ENCODE measurements at regions not wholly inside any gene's neighbourhood (a gene's known extent, or its start where the extent isn't known, plus 50 kb on each side); places are given as distances from the start of the nearest gene placed in this dataset.

DNA sequence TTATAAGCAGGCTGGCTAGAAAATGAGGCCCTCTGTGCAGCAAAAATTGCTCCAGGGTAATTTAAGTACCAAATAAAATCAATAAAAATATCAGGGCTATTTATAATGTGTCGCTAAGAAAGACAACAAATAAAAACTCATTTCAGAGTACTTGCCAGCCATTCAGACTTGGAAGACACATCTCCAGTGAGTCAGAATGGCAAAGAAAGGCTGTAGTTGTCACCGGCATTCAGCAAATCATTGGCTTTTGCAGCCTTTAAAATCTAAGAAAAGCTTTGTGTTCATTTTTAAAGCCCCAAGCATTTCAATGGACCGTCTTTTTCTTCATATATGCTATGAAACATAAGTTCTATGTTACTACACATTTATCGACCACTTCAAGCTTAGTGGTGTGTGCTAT, 141.1 kb upstream of the HNMT start:
- intact Hi-C loops (cut with micrococcal nuclease) = no loop called here

- intact Hi-C loops (cut with micrococcal nuclease) = no loop called here
Observed at GRCh38 chr2:137824501-137824900, 139.8 kb upstream of the HNMT start.

DNA sequence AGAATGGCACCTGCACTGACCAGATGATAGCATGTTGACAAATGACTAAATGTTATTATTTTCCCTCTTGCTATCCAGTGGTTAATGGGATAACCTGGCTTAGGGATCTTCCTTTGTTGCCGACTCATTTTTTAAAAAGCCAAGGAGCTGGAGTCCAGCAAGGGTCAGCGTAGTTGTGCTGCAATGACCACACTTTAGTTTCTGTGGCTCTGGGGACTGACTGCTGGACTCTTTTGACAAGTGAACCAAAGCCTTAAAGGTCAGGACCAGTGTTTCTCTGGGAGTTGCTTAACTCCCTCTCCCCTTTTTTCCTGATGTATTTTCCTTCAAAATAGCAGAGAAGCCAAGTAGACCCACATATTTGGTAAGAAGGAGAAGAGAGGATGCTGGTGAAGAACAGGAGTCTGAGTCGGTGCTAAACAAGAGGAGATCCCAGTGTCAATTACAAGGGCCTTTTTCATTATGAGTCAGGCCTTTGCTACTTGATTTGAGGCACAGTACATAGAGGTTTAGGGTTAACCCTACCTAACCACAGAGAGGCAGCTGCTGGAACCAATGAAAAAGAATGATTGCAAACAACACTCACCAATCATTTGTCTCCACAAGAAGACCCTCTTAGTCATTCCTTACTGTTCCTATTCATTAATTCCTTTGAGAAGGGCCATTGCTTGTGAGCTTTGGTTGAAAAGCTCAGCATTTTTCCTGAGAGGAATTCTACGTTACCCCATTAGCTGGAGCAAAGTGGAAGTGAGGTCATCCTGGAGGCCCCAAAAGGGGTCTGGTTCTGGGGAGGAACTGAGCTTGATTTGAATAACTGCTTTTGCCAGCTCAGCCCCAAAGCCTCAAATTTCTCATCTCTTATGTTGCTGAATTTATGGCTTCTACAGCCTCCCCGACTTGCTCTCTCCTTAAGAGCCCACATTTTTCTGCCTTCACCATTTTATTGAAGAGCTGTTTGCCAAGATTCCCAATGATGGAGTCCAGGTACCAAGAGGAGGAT, 137.6 kb upstream of the HNMT start:
- intact Hi-C loops (cut with micrococcal nuclease) = no loop called here

DNA sequence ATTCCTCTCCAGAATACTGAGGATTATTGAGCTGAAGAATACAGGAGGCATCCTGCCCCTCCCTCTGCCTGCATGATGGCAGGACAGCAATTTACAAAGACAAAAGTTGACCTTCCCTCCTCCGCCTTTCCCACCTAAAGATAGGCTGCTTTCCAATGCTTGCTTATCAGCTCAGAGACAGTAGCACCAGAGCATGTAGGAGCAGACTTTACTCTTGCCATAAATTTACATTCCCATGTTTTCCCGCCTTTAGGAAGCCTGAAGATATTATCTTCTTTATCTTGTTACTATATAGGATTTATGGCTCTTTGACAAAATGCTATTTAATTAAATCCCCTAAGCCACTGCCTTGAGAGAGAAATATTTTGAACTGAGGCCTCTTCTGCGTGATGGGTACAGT, 135.6 kb upstream of the HNMT start:
- intact Hi-C loops (cut with micrococcal nuclease) = no loop called here

DNA sequence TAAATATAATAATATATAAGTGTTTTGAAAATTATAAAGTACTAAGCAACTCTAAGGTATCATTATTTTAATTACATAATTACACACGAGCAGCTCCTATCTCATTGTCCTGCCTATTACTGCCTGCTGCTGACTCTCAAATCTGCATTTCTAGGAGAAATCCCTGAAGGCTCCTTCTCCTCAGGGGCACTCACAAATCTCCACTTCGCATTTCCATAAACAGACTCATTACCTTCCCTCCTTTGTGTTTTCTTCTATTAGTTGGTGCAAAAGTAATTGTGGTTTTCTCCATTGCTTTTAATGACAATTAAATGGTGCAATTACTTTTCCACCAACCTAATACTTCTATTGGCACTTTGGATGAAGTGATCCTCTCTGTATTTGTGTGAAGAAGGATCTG, 135.0 kb upstream of the HNMT start:
- intact Hi-C loops (cut with micrococcal nuclease) = no loop called here

- intact Hi-C loops (cut with micrococcal nuclease) = loop anchor here (5.0 kb wide), 1 partner anchor 1923 kb away; no protein-coding TSS in a partner anchor
Observed at GRCh38 chr2:137834760-137835379, 129.4 kb upstream of the HNMT start.

DNA sequence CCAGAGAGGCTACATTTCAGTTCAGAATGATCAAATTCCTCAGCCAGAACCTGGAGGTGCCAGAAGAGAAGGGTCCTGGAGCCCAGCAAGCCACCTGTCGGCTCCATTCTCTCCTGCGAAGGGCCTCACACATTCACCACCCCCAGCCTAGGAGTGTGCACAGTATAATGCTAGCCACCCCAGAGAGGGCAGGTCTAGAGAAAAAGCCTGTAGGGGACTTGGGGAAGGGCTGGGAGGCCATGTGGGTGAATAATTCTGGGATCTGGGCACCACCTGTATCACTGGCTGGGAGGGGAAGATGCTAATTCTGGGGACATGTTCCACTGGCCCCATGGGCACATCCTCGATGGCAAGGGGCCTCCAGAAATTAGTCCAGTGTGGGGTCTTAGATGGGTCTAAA, 127.6 kb upstream of the HNMT start:
- intact Hi-C loops (cut with micrococcal nuclease) = loop anchor here (1.0 to 5.0 kb wide), 2 partner anchors 991 to 1924 kb away; no protein-coding TSS in a partner anchor

- intact Hi-C loops (cut with micrococcal nuclease) = loop anchor here (1.0 to 5.0 kb wide), 3 partner anchors 989 to 1926 kb away; no protein-coding TSS in a partner anchor
Observed at GRCh38 chr2:137837830-137838229, 126.4 kb upstream of the HNMT start.

DNA sequence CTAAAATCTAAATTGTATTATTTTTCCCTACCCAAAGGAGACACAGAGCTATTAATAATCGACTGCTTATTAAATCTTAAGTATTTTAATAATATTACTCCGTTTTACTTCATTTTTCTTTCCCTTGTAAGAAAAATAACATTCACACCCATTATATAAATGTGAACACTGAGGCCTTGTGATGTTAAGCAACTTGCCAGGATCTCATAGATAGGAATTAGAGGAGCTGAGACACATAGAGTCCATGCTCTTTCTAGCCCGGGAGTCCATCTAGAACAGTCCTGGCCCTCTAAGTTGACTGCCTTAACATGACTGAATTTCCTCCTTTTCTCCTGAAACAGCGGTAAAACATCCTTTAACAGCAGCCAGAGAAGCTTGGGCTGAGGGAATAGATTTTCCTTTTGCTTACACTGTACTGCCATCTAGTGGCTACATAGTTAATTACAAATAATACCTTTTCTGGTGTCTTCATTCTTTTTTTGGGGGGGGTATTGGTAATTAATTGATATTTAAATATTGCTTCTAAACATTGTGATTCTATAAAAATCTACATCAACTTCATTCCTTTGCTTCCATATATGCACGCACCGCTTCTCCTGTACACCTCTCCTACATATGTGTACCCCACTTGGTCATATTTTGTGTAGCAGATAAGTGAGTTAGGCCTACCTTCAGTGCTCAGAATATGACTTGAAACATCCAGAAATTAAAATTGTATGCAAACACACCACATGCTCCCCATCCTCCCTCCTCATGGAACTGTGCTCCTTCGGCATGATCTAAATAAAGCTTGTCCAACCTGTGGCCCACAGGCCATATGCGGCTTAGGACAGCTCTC, 125.8 kb upstream of the HNMT start:
- intact Hi-C loops (cut with micrococcal nuclease) = loop anchor here (1.0 to 5.0 kb wide), 2 partner anchors 1415 to 1926 kb away; no protein-coding TSS in a partner anchor

GRCh38 chr2:137842430-137842829, 121.8 kb upstream of the HNMT start:
- intact Hi-C loops (cut with micrococcal nuclease) = no loop called here

GRCh38 chr2:137842952-137843351, 121.3 kb upstream of the HNMT start:
- intact Hi-C loops (cut with micrococcal nuclease) = no loop called here

- intact Hi-C loops (cut with micrococcal nuclease) = no loop called here
Observed at GRCh38 chr2:137845422-137845821, 118.9 kb upstream of the HNMT start.

DNA sequence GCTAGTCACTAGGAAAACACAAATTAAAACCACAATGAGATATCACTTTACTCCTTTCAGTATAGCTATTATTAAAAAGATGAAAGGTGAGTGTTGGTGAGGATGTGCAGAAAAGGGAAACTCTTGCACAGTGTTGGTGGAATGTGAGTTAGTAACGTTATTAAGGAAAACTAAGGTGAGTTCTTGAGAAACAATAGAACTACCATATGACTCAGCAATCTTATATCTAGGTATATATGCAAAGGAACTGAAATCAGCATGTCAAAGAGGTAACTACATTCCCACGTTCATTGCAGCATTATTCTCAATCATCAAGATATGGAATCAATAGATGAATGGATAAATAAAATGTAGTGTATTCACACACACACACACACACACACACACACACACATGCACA, 117.3 kb upstream of the HNMT start:
- intact Hi-C loops (cut with micrococcal nuclease) = no loop called here

DNA sequence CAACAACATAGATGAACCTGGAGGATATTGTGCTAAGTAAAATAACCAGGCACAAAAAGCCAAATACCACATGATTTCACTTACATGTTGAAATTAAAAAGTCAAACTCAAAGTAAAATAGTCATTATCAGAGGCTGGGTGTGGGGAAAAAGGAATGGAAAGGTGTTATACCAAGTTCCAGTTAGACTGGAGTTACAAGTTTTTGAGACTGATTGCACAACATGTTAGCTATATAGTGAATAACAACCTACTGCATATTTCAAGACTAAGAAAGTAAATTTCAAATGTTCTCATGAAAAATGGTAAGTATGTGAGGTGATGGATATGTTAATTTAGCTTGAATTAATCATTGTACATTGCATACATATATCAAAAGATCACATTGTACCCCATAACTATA, 116.8 kb upstream of the HNMT start:
- intact Hi-C loops (cut with micrococcal nuclease) = no loop called here

DNA sequence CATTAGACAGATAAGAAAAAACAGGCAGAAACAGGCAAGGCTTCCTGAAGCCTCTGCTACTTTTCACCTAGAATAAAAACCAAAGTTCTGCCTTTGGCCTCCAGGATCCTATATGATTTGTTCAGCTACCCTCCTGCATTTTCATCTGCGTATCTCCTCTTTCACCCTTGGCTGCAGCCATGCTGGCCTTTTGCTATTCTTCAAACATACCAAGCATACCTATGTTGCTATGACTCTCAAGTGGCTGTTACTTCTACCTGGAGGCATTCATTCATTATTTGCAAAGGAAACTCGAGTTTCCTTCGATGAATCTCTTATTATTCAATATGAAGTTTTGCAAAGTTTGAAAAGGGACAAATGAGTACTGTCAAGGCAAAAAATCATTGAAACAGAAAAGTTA, 106.4 kb upstream of the HNMT start:
- intact Hi-C loops (cut with micrococcal nuclease) = no loop called here

GRCh38 chr2:137862651-137863050, 101.6 kb upstream of the HNMT start:
- intact Hi-C loops (cut with micrococcal nuclease) = no loop called here

DNA sequence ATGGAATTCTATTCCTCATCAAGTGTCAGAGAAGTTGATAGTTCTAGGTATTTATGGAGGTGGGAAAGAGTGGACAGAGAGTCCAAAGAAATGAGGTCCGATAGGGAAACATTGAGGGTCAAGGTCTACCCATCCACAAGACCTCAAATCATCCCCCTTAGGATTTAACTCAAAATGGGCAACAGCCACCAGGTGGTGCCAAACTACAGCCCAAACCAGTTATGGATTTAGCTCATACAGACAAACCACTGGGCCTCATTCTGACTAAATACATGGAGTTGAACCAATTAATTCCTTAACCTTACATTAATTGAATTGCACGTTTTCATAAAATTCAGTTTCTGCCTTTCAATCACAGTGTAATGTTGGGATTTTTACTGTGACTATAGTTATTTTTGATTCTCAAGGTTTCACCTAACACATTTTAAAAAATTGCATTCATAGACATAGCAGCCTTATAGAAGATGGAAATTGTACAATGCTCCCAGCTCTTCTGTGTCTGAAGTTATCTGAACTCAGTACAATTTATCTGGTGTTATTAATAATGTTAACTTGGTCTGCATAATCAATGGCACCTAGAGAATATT, 98.2 kb upstream of the HNMT start:
- intact Hi-C loops (cut with micrococcal nuclease) = loop anchor here (1.0 to 5.0 kb wide), 3 partner anchors 506 to 961 kb away; no protein-coding TSS in a partner anchor

DNA sequence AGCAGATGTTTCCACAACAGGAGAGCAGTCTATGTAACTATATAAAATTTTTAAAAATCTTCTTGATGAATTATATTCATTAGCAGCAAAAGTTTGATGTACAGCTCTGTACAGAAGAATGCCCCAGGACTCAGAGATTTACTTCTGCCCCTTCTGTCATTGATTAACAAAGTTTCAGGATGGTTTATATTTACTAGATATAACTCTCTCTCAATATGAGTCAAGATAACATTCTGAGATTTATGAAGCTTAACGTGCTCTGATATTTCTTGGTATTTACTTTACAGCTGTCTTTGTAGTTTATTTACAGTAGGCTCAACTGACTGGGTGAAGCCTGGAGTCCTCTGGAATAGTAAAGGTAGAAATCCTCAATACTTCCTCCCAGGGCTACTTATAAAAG, 93.6 kb upstream of the HNMT start:
- intact Hi-C loops (cut with micrococcal nuclease) = no loop called here

GRCh38 chr2:137872577-137872976, 91.7 kb upstream of the HNMT start:
- intact Hi-C loops (cut with micrococcal nuclease) = no loop called here

- intact Hi-C loops (cut with micrococcal nuclease) = no loop called here
Observed at GRCh38 chr2:137873536-137874244, 90.6 kb upstream of the HNMT start.
